ENCODE measurements at regions not wholly inside any gene's neighbourhood (a gene's known extent, or its start where the extent isn't known, plus 50 kb on each side); places are given as distances from the start of the nearest gene placed in this dataset.

- ChIA-PET POLR2A (no interaction called here), CTCF (no interaction called here)
- Histone ChIP-seq H3K9me3 (ENCODE audit: control extremely low read depth in 1 of 3, control insufficient read depth in 2 of 3, insufficient read depth in 1 of 3, low read length in 2 of 3) (peaks cover 0 to 5% (median 0%) of the 10 kb centered on the region in 3 donors), H3K9ac (ENCODE audit: low read length) (no peak overlapping the region), H3K4me2 (replicated peaks; ENCODE audit: low read depth, low read length, poor library complexity, severe bottlenecking) (no peak overlapping the region), H3K4me1 (ENCODE audit: control insufficient read depth in 2 of 2, insufficient read depth in 2 of 2, low read length in 2 of 2) (no peaks in the 10 kb centered on the region), H3K27ac (ENCODE audit: low read length in 2 of 2) (no peak overlapping the region), H3K4me3 (ENCODE audit: control extremely low read depth in 1 of 5, extremely low read depth in 1 of 5, insufficient read depth in 1 of 5, low read depth in 2 of 5, low read length in 4 of 5) (no peak overlapping the region), H3K36me3 (replicated peaks in 1 of 2; ENCODE audit: control extremely low read depth in 1 of 2, control insufficient read depth in 1 of 2, extremely low read depth in 1 of 2, insufficient read depth in 2 of 2, low read length in 1 of 2) (no peaks in the 10 kb centered on the region), H2AFZ (ENCODE audit: insufficient read depth, low read depth, low read length, poor library complexity, severe bottlenecking) (no peak overlapping the region), H4K20me1 (ENCODE audit: control insufficient read depth, insufficient read depth, low read length, poor library complexity, severe bottlenecking) (no peaks in the 10 kb centered on the region), H3K27me3 (replicated peaks in 1 of 4; ENCODE audit: control extremely low read depth in 1 of 4, control insufficient read depth in 3 of 4, insufficient read depth in 4 of 4, low read length in 3 of 4) (no peaks in the 10 kb centered on the region), H3K79me2 (ENCODE audit: control insufficient read depth, insufficient read depth, low read length) (no peaks in the 10 kb centered on the region)
- intact Hi-C loops (cut with micrococcal nuclease) = no loop called here
- H3K27me3 Mint-ChIP-seq = no peaks in the 10 kb centered on the region
- H3K9me3 Mint-ChIP-seq (ENCODE audit: insufficient read depth) = peaks cover 3% of the 10 kb centered on the region
- ATAC-seq (ENCODE audit: low read depth) = no peak
- TF ChIP-seq CTCF (IDR thresholded peaks at IDR 0.05) (no peak), EZH2 (IDR thresholded peaks at IDR 0.05; ENCODE audit: borderline replicate concordance, insufficient read depth, low read depth, low read length, poor library complexity, severe bottlenecking) (no peak)
- H3K27ac Mint-ChIP-seq = no peak overlapping the region
- H3K4me3 Mint-ChIP-seq = no peak overlapping the region
- WGBS (ENCODE audit: insufficient coverage) = no CpG with 5 or more reads among the region's 1 CpG
- no peaks in the 10 kb centered on the region for H3K4me1 Mint-ChIP-seq
- DNase-seq = no peak
Observed at GRCh38 chrX:122046226-122046625, 998.8 kb downstream of the GLUD2 start.

DNA sequence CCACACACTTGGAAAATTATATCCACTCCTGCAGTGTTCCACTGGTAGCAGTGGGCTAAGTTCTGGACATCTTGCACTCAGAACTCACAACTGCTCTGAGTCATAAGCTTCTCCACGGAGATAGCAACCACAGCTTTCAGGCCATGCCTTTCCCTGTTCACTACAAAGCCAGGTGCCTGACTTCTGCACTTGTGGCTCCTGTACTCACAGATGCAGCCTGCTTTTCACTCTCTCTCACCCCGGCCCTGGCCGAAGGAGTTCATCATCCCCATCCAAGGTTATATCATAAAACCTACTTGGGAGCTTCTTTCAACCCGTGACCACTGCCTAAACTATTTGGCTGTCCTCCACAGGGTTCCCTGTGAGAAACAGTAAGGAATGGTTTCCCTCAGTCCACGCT, 999.4 kb downstream of the GLUD2 start:
- intact Hi-C loops (cut with micrococcal nuclease) = no loop called here
- H3K27ac Mint-ChIP-seq = no peak overlapping the region

More for the DNA sequence above, 999.4 kb downstream of the GLUD2 start:
- TF ChIP-seq CTCF (IDR thresholded peaks at IDR 0.05) = no peak
- TF ChIP-seq EZH2 (IDR thresholded peaks at IDR 0.05; ENCODE audit: borderline replicate concordance, insufficient read depth, low read depth, low read length, poor library complexity, severe bottlenecking) = no peak
- H3K79me2 ChIP-seq (ENCODE audit: control insufficient read depth, insufficient read depth, low read length) = no peaks in the 10 kb centered on the region
- H3K9ac ChIP-seq (ENCODE audit: low read length) = no peak overlapping the region
- H4K20me1 ChIP-seq (ENCODE audit: control insufficient read depth, insufficient read depth, low read length, poor library complexity, severe bottlenecking) = no peaks in the 10 kb centered on the region
- no peak overlapping the region for H3K4me3 Mint-ChIP-seq
- WGBS (ENCODE audit: insufficient coverage) = 83% methylated on average over 2 of the region's 5 CpGs
- no peak overlapping the region for H3K27ac ChIP-seq (ENCODE audit: low read length in 2 of 2)
- POLR2A ChIA-PET = no interaction called here
- H3K4me3 ChIP-seq (ENCODE audit: control extremely low read depth in 1 of 5, extremely low read depth in 1 of 5, insufficient read depth in 1 of 5, low read depth in 2 of 5, low read length in 4 of 5) = no peak overlapping the region
- H3K4me2 ChIP-seq (replicated peaks; ENCODE audit: low read depth, low read length, poor library complexity, severe bottlenecking) = no peak overlapping the region
- H3K27me3 ChIP-seq (replicated peaks in 1 of 4; ENCODE audit: control extremely low read depth in 1 of 4, control insufficient read depth in 3 of 4, insufficient read depth in 4 of 4, low read length in 3 of 4) = no peaks in the 10 kb centered on the region
- H3K9me3 ChIP-seq (ENCODE audit: control extremely low read depth in 1 of 3, control insufficient read depth in 2 of 3, insufficient read depth in 1 of 3, low read length in 2 of 3) = peaks cover 0 to 5% (median 0%) of the 10 kb centered on the region in 3 donors
- no peak for ATAC-seq (ENCODE audit: low read depth)
- peaks cover 3% of the 10 kb centered on the region for H3K9me3 Mint-ChIP-seq (ENCODE audit: insufficient read depth)
- H3K4me1 ChIP-seq (ENCODE audit: control insufficient read depth in 2 of 2, insufficient read depth in 2 of 2, low read length in 2 of 2) = no peaks in the 10 kb centered on the region
- H3K4me1 Mint-ChIP-seq = no peaks in the 10 kb centered on the region
- no peak overlapping the region for H2AFZ ChIP-seq (ENCODE audit: insufficient read depth, low read depth, low read length, poor library complexity, severe bottlenecking)
- DNase-seq = no peak
- no peaks in the 10 kb centered on the region for H3K27me3 Mint-ChIP-seq
- CTCF ChIA-PET = no interaction called here
- H3K36me3 ChIP-seq (replicated peaks in 1 of 2; ENCODE audit: control extremely low read depth in 1 of 2, control insufficient read depth in 1 of 2, extremely low read depth in 1 of 2, insufficient read depth in 2 of 2, low read length in 1 of 2) = no peaks in the 10 kb centered on the region

All from B cell (primary cell).